Activated CD8-positive, alpha-beta memory T cell treated with anti-CD3 and anti-CD28 coated beads, Interleukin-2, amount 50 U/mL, for 4 hours (primary cell): ENCODE measurements at regions not wholly inside any gene's neighbourhood (a gene's known extent, or its start where the extent isn't known, plus 50 kb on each side); places are given as distances from the start of the nearest gene placed in this dataset.
"Not testable (repeated sequence)": the region's sequence is repeated elsewhere in the genome, so short reads cannot be mapped to it uniquely, and the experiment has no call there.

ENCODE experiments used
- DNase-seq: peaks from one replicate; pipeline ENCODE4 v3.0.0-alpha.2; 2020

GRCh38 chr17:77792626-77793025 is 165.9 kb upstream of the TNRC6C start:
- no peak for DNase-seq

- no peak for DNase-seq
These were observed 165.1 kb upstream of the TNRC6C start for GRCh38 chr17:77793146-77793970.

GRCh38 chr17:77793971-77794235 is 164.6 kb upstream of the TNRC6C start:
- DNase-seq = no peak

- no peak for DNase-seq
These were observed 163.7 kb upstream of the TNRC6C start for GRCh38 chr17:77794846-77795245.

- no peak for DNase-seq
These were observed 162.8 kb upstream of the TNRC6C start for GRCh38 chr17:77795685-77796084.

- no peak for DNase-seq
These were observed 162.2 kb upstream of the TNRC6C start for GRCh38 chr17:77796176-77796860.

- no peak for DNase-seq
These were observed 160.5 kb upstream of the TNRC6C start for GRCh38 chr17:77798031-77798430.

- no peak for DNase-seq
These were observed 160.0 kb upstream of the TNRC6C start for GRCh38 chr17:77798481-77798880.

- no peak for DNase-seq
These were observed 157.7 kb upstream of the TNRC6C start for GRCh38 chr17:77800816-77801215.

GRCh38 chr17:77801545-77802332 is 156.8 kb upstream of the TNRC6C start:
- DNase-seq = no peak

GRCh38 chr17:77802333-77802615 is 156.2 kb upstream of the TNRC6C start:
- no peak for DNase-seq

- no peak for DNase-seq
These were observed 155.7 kb upstream of the TNRC6C start for GRCh38 chr17:77802811-77803220.

GRCh38 chr17:77803726-77804125 is 154.8 kb upstream of the TNRC6C start:
- DNase-seq = no peak

- DNase-seq = no peak
These were observed 153.6 kb upstream of the TNRC6C start for GRCh38 chr17:77804796-77805426.

- DNase-seq = not testable (repeated sequence)
These were observed 152.5 kb upstream of the TNRC6C start for GRCh38 chr17:77805970-77806369.

GRCh38 chr17:77807051-77807745 is 151.3 kb upstream of the TNRC6C start:
- no peak for DNase-seq

- no peak for DNase-seq
These were observed 150.6 kb upstream of the TNRC6C start for GRCh38 chr17:77807746-77808441.

- no peak for DNase-seq
These were observed 149.6 kb upstream of the TNRC6C start for GRCh38 chr17:77808686-77809425.

GRCh38 chr17:77809814-77810213 is 148.7 kb upstream of the TNRC6C start:
- no peak for DNase-seq

GRCh38 chr17:77810536-77810935 is 148.0 kb upstream of the TNRC6C start:
- no peak for DNase-seq

- no peak for DNase-seq
These were observed 147.0 kb upstream of the TNRC6C start for GRCh38 chr17:77811521-77811920.
